Fibroblast of lung (primary cell): ENCODE measurements at regions not wholly inside any gene's neighbourhood (a gene's known extent, or its start where the extent isn't known, plus 50 kb on each side); places are given as distances from the start of the nearest gene placed in this dataset.
A peak's percentile ranks its signal among the peaks of the same experiment; 100 is the strongest.

Experiments
- DNase-seq, 2 donors: peaks; one replicate each; pipeline versions ENCODE4 v3.0.0 to v3.0.0-alpha.2; 2010; ENCODE audit warnings: low read depth in 2 of 2
- H2AFZ ChIP-seq: 2 replicates; pipeline ENCODE4 v1.5.1; 2012; ENCODE audit warnings: low read length, control low read depth, inconsistent platforms
- H3K27ac ChIP-seq: 2 replicates; pipeline ENCODE4 v1.5.1; 2011; ENCODE audit warnings: low read length, control low read depth; ENCODE audit not compliant: insufficient read depth
- H3K27me3 ChIP-seq: 2 replicates; pipeline ENCODE4 v1.5.1; 2011; ENCODE audit warnings: mild to moderate bottlenecking, low read length; ENCODE audit not compliant: control insufficient read depth, insufficient read depth
- H3K36me3 ChIP-seq: 2 replicates; pipeline ENCODE4 v1.5.1; 2011; ENCODE audit warnings: low read length; ENCODE audit not compliant: control insufficient read depth, insufficient read depth
- H3K4me1 ChIP-seq: 2 replicates; pipeline ENCODE4 v1.5.1; 2011; ENCODE audit warnings: low read length; ENCODE audit not compliant: control insufficient read depth, insufficient read depth; ENCODE audit errors: extremely low read depth
- H3K4me2 ChIP-seq: 2 replicates; pipeline ENCODE4 v1.5.1; 2011; ENCODE audit warnings: low read length, control low read depth; ENCODE audit not compliant: insufficient read depth; ENCODE audit errors: extremely low read depth
- H3K4me3 ChIP-seq, 4 experiments: fragments of 200-600 bp in 1 of 4; sonication (generic) in 1 of 4; replicated peaks in 1 of 4; 2 replicates each; pipeline ENCODE4 v1.5.1; 2011 to 2016; ENCODE audit warnings: low read length in 4 of 4, low read depth in 3 of 4, mild to moderate bottlenecking in 3 of 4, control low read depth in 2 of 4, inconsistent platforms in 1 of 4, mixed read lengths in 1 of 4; ENCODE audit not compliant: insufficient read depth in 1 of 4; ENCODE audit errors: control extremely low read depth in 1 of 4
- H3K79me2 ChIP-seq: 2 replicates; pipeline ENCODE4 v1.5.1; 2012; ENCODE audit warnings: mild to moderate bottlenecking, low read length, inconsistent platforms; ENCODE audit not compliant: control insufficient read depth, insufficient read depth
- H3K9ac ChIP-seq: 2 replicates; pipeline ENCODE4 v1.5.1; 2011; ENCODE audit warnings: mild to moderate bottlenecking, low read length, control low read depth; ENCODE audit not compliant: insufficient read depth
- H3K9me3 ChIP-seq: 2 replicates; pipeline ENCODE4 v1.5.1; 2012; ENCODE audit warnings: low read depth, low read length; ENCODE audit not compliant: control insufficient read depth, insufficient read depth
- H4K20me1 ChIP-seq: 2 replicates; pipeline ENCODE4 v1.5.1; 2011; ENCODE audit warnings: low read length; ENCODE audit not compliant: control insufficient read depth, insufficient read depth; ENCODE audit errors: extremely low read depth
- CTCF ChIP-seq, 2 donors: IDR thresholded peaks in 1 of 2; conservative IDR thresholded peaks in 1 of 2; 1 replicate in 1 of 2; 2 replicates in 1 of 2; pipeline ENCODE4 v1.5.1; 2011 to 2012; ENCODE audit warnings: low read length in 2 of 2, control low read depth in 1 of 2, inconsistent platforms in 1 of 2, low read depth in 1 of 2, mild to moderate bottlenecking in 1 of 2
- EZH2 ChIP-seq: IDR thresholded peaks from 2 replicates; pipeline ENCODE4 v1.5.1; 2012; ENCODE audit warnings: low read length, control low read depth, mild to moderate bottlenecking; ENCODE audit errors: missing control alignments

- Histone ChIP-seq H3K79me2 (no peaks in the 10 kb centered on the region), H2AFZ (no peak overlapping the region), H4K20me1 (no peaks in the 10 kb centered on the region), H3K27ac (no peak overlapping the region), H3K9ac (no peak overlapping the region), H3K27me3 (no peaks in the 10 kb centered on the region), H3K36me3 (no peaks in the 10 kb centered on the region), H3K4me2 (no peak overlapping the region), H3K4me1 (no peaks in the 10 kb centered on the region), H3K9me3 (no peaks in the 10 kb centered on the region), H3K4me3 (no peak overlapping the region)
- peak in 1 of 2 donors; percentile 1 for DNase-seq
- TF ChIP-seq CTCF (conservative IDR thresholded peaks at IDR 0.05 in 1 of 2, IDR thresholded peaks at IDR 0.05 in 1 of 2; ENCODE audit: low read depth in 1 of 2, low read length in 2 of 2) (no peak), EZH2 (no peak)
Measured at GRCh38 chr10:121373411-121373810, 224.8 kb downstream of the FGFR2 start.

GRCh38 chr10:121374121-121374520, 224.1 kb downstream of the FGFR2 start:
- no peaks in the 10 kb centered on the region for H4K20me1 ChIP-seq

GRCh38 chr10:121375172-121375571, 223.1 kb downstream of the FGFR2 start:
- no peak for DNase-seq
- H3K9me3 ChIP-seq: no peaks in the 10 kb centered on the region
- H3K27me3 ChIP-seq: no peaks in the 10 kb centered on the region
- H3K36me3 ChIP-seq: no peaks in the 10 kb centered on the region
- no peak overlapping the region for H3K27ac ChIP-seq
- no peak overlapping the region for H3K9ac ChIP-seq
- H4K20me1 ChIP-seq: no peaks in the 10 kb centered on the region
- H2AFZ ChIP-seq: no peak overlapping the region
- no peaks in the 10 kb centered on the region for H3K4me1 ChIP-seq
- no peak for TF ChIP-seq EZH2
- TF ChIP-seq CTCF (conservative IDR thresholded peaks at IDR 0.05 in 1 of 2, IDR thresholded peaks at IDR 0.05 in 1 of 2; ENCODE audit: low read depth in 1 of 2, low read length in 2 of 2): no peak
- no peak overlapping the region for H3K4me2 ChIP-seq
- no peaks in the 10 kb centered on the region for H3K79me2 ChIP-seq
- no peak overlapping the region for H3K4me3 ChIP-seq

More at GRCh38 chr10:121374121-121374520, 224.1 kb downstream of the FGFR2 start:
- H3K4me1 ChIP-seq: no peaks in the 10 kb centered on the region
- no peak overlapping the region for H2AFZ ChIP-seq
- H3K4me2 ChIP-seq: no peak overlapping the region
- H3K79me2 ChIP-seq: no peaks in the 10 kb centered on the region
- no peaks in the 10 kb centered on the region for H3K36me3 ChIP-seq
- no peak overlapping the region for H3K27ac ChIP-seq
- no peak overlapping the region for H3K9ac ChIP-seq
- H3K27me3 ChIP-seq: no peaks in the 10 kb centered on the region
- H3K4me3 ChIP-seq: no peak overlapping the region
- TF ChIP-seq CTCF (conservative IDR thresholded peaks at IDR 0.05 in 1 of 2, IDR thresholded peaks at IDR 0.05 in 1 of 2; ENCODE audit: low read depth in 1 of 2, low read length in 2 of 2): no peak
- TF ChIP-seq EZH2: no peak
- DNase-seq: no peak
- H3K9me3 ChIP-seq: no peaks in the 10 kb centered on the region
